ENCODE measurements at regions not wholly inside any gene's neighbourhood (a gene's known extent, or its start where the extent isn't known, plus 50 kb on each side); places are given as distances from the start of the nearest gene placed in this dataset.

GRCh38 chr4:83852085-83852451 is 316.2 kb downstream of the GPAT3 start:
- no peak for DNase-seq (ENCODE audit: low spot score)

GRCh38 chr4:83851261-83852084 is 315.6 kb downstream of the GPAT3 start:
- no peak for DNase-seq (ENCODE audit: low spot score)

GRCh38 chr4:83850435-83850834 is 314.5 kb downstream of the GPAT3 start:
- DNase-seq (ENCODE audit: low spot score) = no peak

- no peak for DNase-seq (ENCODE audit: low spot score)
Measured at GRCh38 chr4:83846193-83846830, 310.4 kb downstream of the GPAT3 start.

GRCh38 chr4:83839615-83840014 is 303.7 kb downstream of the GPAT3 start:
- no peak for DNase-seq (ENCODE audit: low spot score)

GRCh38 chr4:83837614-83838308 is 301.9 kb downstream of the GPAT3 start:
- DNase-seq (ENCODE audit: low spot score) = no peak

- no peak for DNase-seq (ENCODE audit: low spot score)
Measured at GRCh38 chr4:83833920-83834319, 298.0 kb downstream of the GPAT3 start.

GRCh38 chr4:83832110-83832825 is 296.4 kb downstream of the GPAT3 start:
- no peak for DNase-seq (ENCODE audit: low spot score)

- DNase-seq (ENCODE audit: low spot score) = no peak
Measured at GRCh38 chr4:83831588-83831987, 295.7 kb downstream of the GPAT3 start.

GRCh38 chr4:83830138-83830888 is 294.4 kb downstream of the GPAT3 start:
- no peak for DNase-seq (ENCODE audit: low spot score)

GRCh38 chr4:83828601-83829000 is 292.7 kb downstream of the GPAT3 start:
- DNase-seq (ENCODE audit: low spot score) = no peak

GRCh38 chr4:83821493-83821892 is 285.6 kb downstream of the GPAT3 start:
- no peak for DNase-seq (ENCODE audit: low spot score)

GRCh38 chr4:83819582-83819981 is 283.7 kb downstream of the GPAT3 start:
- no peak for DNase-seq (ENCODE audit: low spot score)

- DNase-seq (ENCODE audit: low spot score) = no peak
Measured at GRCh38 chr4:83810428-83810827, 274.5 kb downstream of the GPAT3 start.

- DNase-seq (ENCODE audit: low spot score) = no peak
Measured at GRCh38 chr4:83809581-83809980, 273.7 kb downstream of the GPAT3 start.

GRCh38 chr4:83793481-83793880 is 257.6 kb downstream of the GPAT3 start:
- DNase-seq (ENCODE audit: low spot score) = no peak

GRCh38 chr4:83785891-83786290 is 250.0 kb downstream of the GPAT3 start:
- no peak for DNase-seq (ENCODE audit: low spot score)

GRCh38 chr4:83783215-83783614 is 247.3 kb downstream of the GPAT3 start:
- no peak for DNase-seq (ENCODE audit: low spot score)

GRCh38 chr4:83782591-83782990 is 246.7 kb downstream of the GPAT3 start:
- DNase-seq (ENCODE audit: low spot score) = no peak

GRCh38 chr4:83781434-83781833 is 245.5 kb downstream of the GPAT3 start:
- DNase-seq (ENCODE audit: low spot score) = no peak

GRCh38 chr4:83780053-83780733 is 244.3 kb downstream of the GPAT3 start:
- no peak for DNase-seq (ENCODE audit: low spot score)
